Ovary (tissue), 3 donors: ENCODE measurements at regions not wholly inside any gene's neighbourhood (a gene's known extent, or its start where the extent isn't known, plus 50 kb on each side); places are given as distances from the start of the nearest gene placed in this dataset.

ENCODE experiments used
- EP300 ChIP-seq: sonication (generic); formaldehyde crosslinking; IDR thresholded peaks from one replicate; pipeline ENCODE4 v1.6.1; 2017; ENCODE audit warnings: antibody characterized with exemption
- TF ChIP-seq, protein P1 (sequence below), 3 donors: fragments of 450-650 bp in 2 of 3; fragments of 200-600 bp in 1 of 3; IDR thresholded peaks; one replicate each; pipeline versions ENCODE4 v1.5.1 to v1.8.0; 2016 to 2022; ENCODE audit warnings: antibody characterized with exemption in 3 of 3, mild to moderate bottlenecking in 1 of 3
- donor health status: DM: no; HTN: no; CAD: no.

DNA sequence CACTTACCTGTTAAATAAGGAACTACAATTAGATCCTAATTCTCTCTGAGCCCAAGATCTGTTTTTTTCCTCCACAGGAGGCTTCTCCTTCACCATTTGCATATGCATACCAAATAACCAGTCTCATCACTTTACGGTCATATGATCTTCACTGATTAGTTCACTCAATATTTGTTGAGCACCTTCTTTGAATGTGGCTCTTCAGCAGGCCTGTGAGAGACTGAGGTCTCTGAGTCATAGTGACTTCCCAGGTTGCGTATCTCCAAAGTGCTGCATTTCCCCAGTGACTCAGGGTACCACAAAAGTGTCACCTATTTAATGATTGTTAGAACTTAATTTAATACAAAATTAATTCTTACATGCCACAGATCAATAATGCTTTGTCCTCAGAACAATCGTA is 108.8 kb upstream of the TRIB2 start:
- TF ChIP-seq, protein P1, sequence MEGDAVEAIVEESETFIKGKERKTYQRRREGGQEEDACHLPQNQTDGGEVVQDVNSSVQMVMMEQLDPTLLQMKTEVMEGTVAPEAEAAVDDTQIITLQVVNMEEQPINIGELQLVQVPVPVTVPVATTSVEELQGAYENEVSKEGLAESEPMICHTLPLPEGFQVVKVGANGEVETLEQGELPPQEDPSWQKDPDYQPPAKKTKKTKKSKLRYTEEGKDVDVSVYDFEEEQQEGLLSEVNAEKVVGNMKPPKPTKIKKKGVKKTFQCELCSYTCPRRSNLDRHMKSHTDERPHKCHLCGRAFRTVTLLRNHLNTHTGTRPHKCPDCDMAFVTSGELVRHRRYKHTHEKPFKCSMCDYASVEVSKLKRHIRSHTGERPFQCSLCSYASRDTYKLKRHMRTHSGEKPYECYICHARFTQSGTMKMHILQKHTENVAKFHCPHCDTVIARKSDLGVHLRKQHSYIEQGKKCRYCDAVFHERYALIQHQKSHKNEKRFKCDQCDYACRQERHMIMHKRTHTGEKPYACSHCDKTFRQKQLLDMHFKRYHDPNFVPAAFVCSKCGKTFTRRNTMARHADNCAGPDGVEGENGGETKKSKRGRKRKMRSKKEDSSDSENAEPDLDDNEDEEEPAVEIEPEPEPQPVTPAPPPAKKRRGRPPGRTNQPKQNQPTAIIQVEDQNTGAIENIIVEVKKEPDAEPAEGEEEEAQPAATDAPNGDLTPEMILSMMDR (IDR thresholded peaks at IDR 0.05), result no peak
- no peak for TF ChIP-seq EP300
